Endothelial cell of umbilical vein (primary cell): ENCODE measurements at regions not wholly inside any gene's neighbourhood (a gene's known extent, or its start where the extent isn't known, plus 50 kb on each side); places are given as distances from the start of the nearest gene placed in this dataset.

Experiments
- BruUV-seq: library from RNA; stranded (reverse); fragments of 400-500 nt; replicated peaks from 2 replicates; lab custom pipeline; 2021; lab: Mats Ljungman, UMichigan
- CTCF ChIA-PET: fragments of 300-600, 350-600 bp; sonication (Branson Sonifier 250); formaldehyde crosslinking; loops from one replicate; lab custom pipeline; 2021; ENCODE audit warnings: antibody characterized with exemption, inconsistent platforms; lab: Charles Lee
- POLR2A ChIA-PET: fragments of 300-600, 350-600 bp; sonication (Branson Sonifier 250); formaldehyde crosslinking; loops from one replicate; lab custom pipeline; 2021; ENCODE audit warnings: antibody characterized with exemption, inconsistent platforms; lab: Charles Lee
- DNase-seq: peaks from one replicate; pipeline ENCODE4 v3.0.0-alpha.2; 2011; ENCODE audit warnings: low read depth, low spot score
- FAIRE-seq: peaks from 2 replicates; lab custom pipeline; 2011; peaks lifted over from hg19 to GRCh38; lab: Jason Lieb, UNC
- H2AFZ ChIP-seq: 2 replicates; pipeline ENCODE4 v1.6.0; 2012; ENCODE audit warnings: low read depth, low read length, control low read depth, inconsistent platforms
- H3K27ac ChIP-seq: 2 replicates; pipeline ENCODE4 v1.5.1; 2011; ENCODE audit warnings: low read depth, mild to moderate bottlenecking, control low read depth, low read length, moderate library complexity; ENCODE audit not compliant: insufficient read depth
- H3K27me3 ChIP-seq, 2 experiments: 2 replicates each; pipeline versions ENCODE4 v1.6.0 to v1.6.1; 2011; ENCODE audit warnings: low read length in 2 of 2, mixed read lengths in 1 of 2; ENCODE audit not compliant: control insufficient read depth in 2 of 2, insufficient read depth in 2 of 2
- H3K36me3 ChIP-seq, 2 experiments: 2 replicates in 1 of 2; 3 replicates in 1 of 2; pipeline ENCODE4 v1.5.1; 2011; ENCODE audit warnings: low read length in 2 of 2, mild to moderate bottlenecking in 1 of 2, moderate library complexity in 1 of 2; ENCODE audit not compliant: control insufficient read depth in 2 of 2, insufficient read depth in 2 of 2; ENCODE audit errors: extremely low read depth in 1 of 2
- H3K4me1 ChIP-seq: 3 replicates; pipeline ENCODE4 v1.5.1; 2011; ENCODE audit warnings: mild to moderate bottlenecking, low read length; ENCODE audit not compliant: control insufficient read depth, insufficient read depth; ENCODE audit errors: extremely low read depth
- H3K4me2 ChIP-seq: 2 replicates; pipeline ENCODE4 v1.6.1; 2011; ENCODE audit warnings: low read length, control low read depth, mixed read lengths; ENCODE audit not compliant: insufficient read depth
- H3K4me3 ChIP-seq, 3 experiments: fragments of 200-600 bp in 1 of 3; sonication (generic), shearing (Covaris generic) in 1 of 3; replicated peaks in 1 of 3; 2 replicates each; pipeline ENCODE4 v1.5.1; 2011 to 2016; ENCODE audit warnings: control low read depth in 3 of 3, low read length in 3 of 3, mild to moderate bottlenecking in 2 of 3, inconsistent platforms in 1 of 3, low read depth in 1 of 3, moderate library complexity in 1 of 3; ENCODE audit not compliant: insufficient read depth in 1 of 3
- H3K79me2 ChIP-seq: 2 replicates; pipeline ENCODE4 v1.6.0; 2012; ENCODE audit warnings: low read length, inconsistent platforms; ENCODE audit not compliant: control insufficient read depth, insufficient read depth
- H3K9ac ChIP-seq: replicated peaks from 2 replicates; pipeline ENCODE3; 2011; ENCODE audit warnings: low read length, control low read depth; ENCODE audit not compliant: insufficient read depth; ENCODE audit errors: extremely low read depth
- H3K9me1 ChIP-seq: replicated peaks from 3 replicates; pipeline ENCODE4 v1.6.0; 2011; ENCODE audit warnings: mild to moderate bottlenecking, low read length; ENCODE audit not compliant: control insufficient read depth, insufficient read depth; ENCODE audit errors: extremely low read depth
- H3K9me3 ChIP-seq: replicated peaks from 2 replicates; pipeline ENCODE4 v1.5.1; 2012; ENCODE audit warnings: low read length, inconsistent platforms; ENCODE audit not compliant: control insufficient read depth, insufficient read depth
- H4K20me1 ChIP-seq: replicated peaks from 2 replicates; pipeline ENCODE3; 2011; ENCODE audit warnings: mild to moderate bottlenecking, low read length; ENCODE audit not compliant: control insufficient read depth, insufficient read depth; ENCODE audit errors: extremely low read depth
- EZH2 ChIP-seq: IDR thresholded peaks from 2 replicates; pipeline ENCODE4 v1.6.1; 2012; ENCODE audit warnings: borderline replicate concordance, low read depth, mild to moderate bottlenecking, moderate library complexity, low read length, inconsistent platforms; ENCODE audit not compliant: severe bottlenecking
- FOS ChIP-seq: IDR thresholded peaks from 2 replicates; pipeline ENCODE4 v1.6.1; 2011; ENCODE audit warnings: mild to moderate bottlenecking, low read length, moderate library complexity, borderline replicate concordance; ENCODE audit not compliant: insufficient read depth
- GATA2 ChIP-seq: IDR thresholded peaks from 2 replicates; pipeline ENCODE4 v1.7.0; 2011; ENCODE audit warnings: low read depth, mild to moderate bottlenecking, moderate library complexity, mixed read lengths, low read length; ENCODE audit not compliant: insufficient read length, insufficient read depth
- JUN ChIP-seq: IDR thresholded peaks from 2 replicates; pipeline ENCODE4 v1.6.1; 2011; ENCODE audit warnings: borderline replicate concordance, low read depth; ENCODE audit not compliant: insufficient read length, insufficient read depth
- MYC ChIP-seq: IDR thresholded peaks from one replicate; pipeline ENCODE4 v1.6.1; 2011; ENCODE audit warnings: mild to moderate bottlenecking, low read depth, low read length
- POLR2A ChIP-seq: IDR thresholded peaks from 2 replicates; pipeline ENCODE4 v1.6.1; 2012; ENCODE audit warnings: low read depth, mild to moderate bottlenecking, control low read depth, low read length
- POLR2AphosphoS5 ChIP-seq: IDR thresholded peaks from 2 replicates; pipeline ENCODE4 v1.6.1; 2012; ENCODE audit warnings: low read depth, mild to moderate bottlenecking, control low read depth, low read length, moderate library complexity; ENCODE audit not compliant: insufficient read depth
- dilution Hi-C: fragments of 300-500 bp; cut with MboI; formaldehyde crosslinking; loops from one replicate; pipeline ENCODE4 v1.15.0; 2019; ENCODE audit warnings: low sequenced_read_pairs; ENCODE audit not compliant: extremely low pct_ligation_motif_present
- intact Hi-C: fragments of 100-400 bp; cut with micrococcal nuclease; formaldehyde crosslinking; loops from one replicate; pipeline ENCODE4 v1.10.0; 2022
- TF ChIP-seq, protein P1 (sequence below): IDR thresholded peaks from 2 replicates; pipeline ENCODE4 v1.6.1; 2011; ENCODE audit not compliant: insufficient read depth, insufficient read length
- TF ChIP-seq, protein P2 (sequence below), 2 donors: IDR thresholded peaks; 1 replicate in 1 of 2; 2 replicates in 1 of 2; pipeline ENCODE4 v1.5.1; 2011; ENCODE audit warnings: low read length in 2 of 2, mild to moderate bottlenecking in 2 of 2, moderate library complexity in 2 of 2, control low read depth in 1 of 2, inconsistent platforms in 1 of 2, low read depth in 1 of 2; ENCODE audit not compliant: insufficient read depth in 1 of 2; ENCODE audit errors: extremely low read depth in 1 of 2

DNA sequence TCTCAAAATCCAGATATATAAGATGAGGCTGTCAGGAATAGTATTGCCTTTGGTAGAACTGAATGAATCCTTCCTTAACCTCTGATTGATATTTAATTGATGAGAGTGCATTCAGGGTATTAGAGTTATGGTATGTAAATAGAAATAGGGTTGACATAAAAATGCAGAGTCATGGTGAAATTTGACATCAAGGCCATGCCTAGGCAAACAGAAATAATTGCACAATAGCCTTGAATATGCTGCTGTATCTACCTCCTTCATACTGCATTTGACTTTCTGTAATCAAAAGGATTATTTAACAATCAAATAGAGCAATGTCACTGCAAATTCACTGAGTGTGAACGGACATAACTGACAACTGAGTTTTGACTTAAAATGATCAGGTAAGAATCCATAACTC is 1316.3 kb downstream of the STIM2 start:
- FAIRE-seq (no peak), DNase-seq (no peak)
- no peaks in the 10 kb centered on the region for H3K9me1 ChIP-seq
- TF ChIP-seq, protein P1, sequence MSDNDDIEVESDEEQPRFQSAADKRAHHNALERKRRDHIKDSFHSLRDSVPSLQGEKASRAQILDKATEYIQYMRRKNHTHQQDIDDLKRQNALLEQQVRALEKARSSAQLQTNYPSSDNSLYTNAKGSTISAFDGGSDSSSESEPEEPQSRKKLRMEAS: no peak
- TF ChIP-seq FOS (no peak), JUN (no peak), MYC (no peak), GATA2 (no peak), POLR2A (no peak), EZH2 (no peak), POLR2AphosphoS5 (no peak)
- TF ChIP-seq, protein P2, sequence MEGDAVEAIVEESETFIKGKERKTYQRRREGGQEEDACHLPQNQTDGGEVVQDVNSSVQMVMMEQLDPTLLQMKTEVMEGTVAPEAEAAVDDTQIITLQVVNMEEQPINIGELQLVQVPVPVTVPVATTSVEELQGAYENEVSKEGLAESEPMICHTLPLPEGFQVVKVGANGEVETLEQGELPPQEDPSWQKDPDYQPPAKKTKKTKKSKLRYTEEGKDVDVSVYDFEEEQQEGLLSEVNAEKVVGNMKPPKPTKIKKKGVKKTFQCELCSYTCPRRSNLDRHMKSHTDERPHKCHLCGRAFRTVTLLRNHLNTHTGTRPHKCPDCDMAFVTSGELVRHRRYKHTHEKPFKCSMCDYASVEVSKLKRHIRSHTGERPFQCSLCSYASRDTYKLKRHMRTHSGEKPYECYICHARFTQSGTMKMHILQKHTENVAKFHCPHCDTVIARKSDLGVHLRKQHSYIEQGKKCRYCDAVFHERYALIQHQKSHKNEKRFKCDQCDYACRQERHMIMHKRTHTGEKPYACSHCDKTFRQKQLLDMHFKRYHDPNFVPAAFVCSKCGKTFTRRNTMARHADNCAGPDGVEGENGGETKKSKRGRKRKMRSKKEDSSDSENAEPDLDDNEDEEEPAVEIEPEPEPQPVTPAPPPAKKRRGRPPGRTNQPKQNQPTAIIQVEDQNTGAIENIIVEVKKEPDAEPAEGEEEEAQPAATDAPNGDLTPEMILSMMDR (IDR thresholded peaks at IDR 0.05; ENCODE audit: extremely low read depth in 1 of 2, insufficient read depth in 1 of 2, low read depth in 1 of 2, low read length in 2 of 2): no peak
- H3K4me1 ChIP-seq: no peaks in the 10 kb centered on the region
- no TSS peak for BruUV-seq
- intact Hi-C loops: no loop called here
- H3K9me3 ChIP-seq: no peaks in the 10 kb centered on the region
- H2AFZ ChIP-seq: no peak overlapping the region
- H3K9ac ChIP-seq: no peak overlapping the region
- H3K4me2 ChIP-seq: no peak overlapping the region
- dilution Hi-C loops: no loop called here
- H3K36me3 ChIP-seq: no peaks in the 10 kb centered on the region
- CTCF ChIA-PET: no interaction called here
- H3K79me2 ChIP-seq: no peaks in the 10 kb centered on the region
- H3K4me3 ChIP-seq: no peak overlapping the region
- no peaks in the 10 kb centered on the region for H4K20me1 ChIP-seq
- no peak overlapping the region for H3K27ac ChIP-seq
- POLR2A ChIA-PET: no interaction called here
- H3K27me3 ChIP-seq: no peaks in the 10 kb centered on the region
